Esophagus squamous epithelium (tissue), 5 donors: ENCODE measurements at regions not wholly inside any gene's neighbourhood (a gene's known extent, or its start where the extent isn't known, plus 50 kb on each side); places are given as distances from the start of the nearest gene placed in this dataset.

Source experiments
- DNase-seq: peaks from one replicate; lab custom pipeline; 2025; lab: John Stamatoyannopoulos, UW
- H3K27ac ChIP-seq, 4 donors: fragments of 200-600 bp; sonication (generic); one replicate each; pipeline ENCODE4 v1.5.1; 2016 to 2019; ENCODE audit warnings: mild to moderate bottlenecking in 1 of 4
- H3K27me3 ChIP-seq, 4 donors: fragments of 200-600 bp; sonication (generic); 1 replicate in 3 of 4; 2 replicates in 1 of 4; pipeline versions ENCODE4 v1.5.1 to v1.6.0; 2017 to 2021; ENCODE audit warnings: antibody characterized with exemption in 1 of 4
- H3K36me3 ChIP-seq, 3 donors: fragments of 200-600 bp; sonication (generic); one replicate each; pipeline ENCODE4 v1.5.1; 2016 to 2019
- H3K4me1 ChIP-seq, 3 donors: fragments of 200-600 bp; sonication (generic); one replicate each; pipeline ENCODE4 v1.5.1; 2017 to 2019
- H3K4me3 ChIP-seq, 4 donors: fragments of 200-600 bp; sonication (generic); 1 replicate in 3 of 4; 2 replicates in 1 of 4; pipeline ENCODE4 v1.5.1; 2016 to 2019; ENCODE audit warnings: mild to moderate bottlenecking in 2 of 4, moderate library complexity in 1 of 4
- H3K9me3 ChIP-seq, 3 donors: fragments of 200-600 bp; sonication (generic); one replicate each; pipeline ENCODE4 v1.5.1; 2016 to 2019
- POLR2A ChIP-seq, 4 donors: fragments of 450-650 bp; IDR thresholded peaks; one replicate each; pipeline ENCODE4 v1.6.1; 2017; ENCODE audit warnings: antibody characterized with exemption in 4 of 4, mild to moderate bottlenecking in 4 of 4, moderate library complexity in 3 of 4
- WGBS, 2 donors: methylation state at CpG; one replicate each; pipeline ENCODE4 v1.1.5; 2018; 5-methylcytosine and 5-hydroxymethylcytosine counted together
- intact Hi-C: fragments of 100-400 bp; cut with DNase I; formaldehyde crosslinking; loops from one replicate; pipeline ENCODE4 v1.15.0; 2022
- TF ChIP-seq, protein P1 (sequence below), 6 experiments: fragments of 450-650 bp in 4 of 6; fragments of 200-600 bp in 2 of 6; sonication (generic) in 2 of 6; IDR thresholded peaks; one replicate each; pipeline ENCODE4 v1.5.1; 2016 to 2019; ENCODE audit warnings: antibody characterized with exemption in 6 of 6, mild to moderate bottlenecking in 4 of 6, moderate library complexity in 4 of 6
- donor health status: DM: yes; HTN: yes; CAD: no.

DNA sequence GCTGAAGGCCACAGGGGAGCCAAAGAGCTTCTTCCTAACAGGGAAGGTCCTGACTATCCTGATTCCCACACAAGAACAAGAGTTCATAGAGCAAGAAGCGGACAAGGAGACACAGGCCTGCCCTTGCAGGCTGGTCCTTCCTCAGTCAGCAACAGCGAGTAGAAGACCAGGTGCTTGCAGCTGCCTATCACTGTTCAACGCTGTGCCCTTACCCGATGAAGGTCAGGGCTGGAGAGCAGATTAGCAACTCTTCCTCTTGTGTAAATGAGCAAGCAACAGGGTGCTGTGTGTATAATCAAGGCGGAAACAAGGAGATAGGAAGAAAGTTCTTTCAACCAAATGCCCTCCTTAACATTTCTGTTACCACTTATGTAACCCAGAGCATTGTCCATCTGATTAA, 115.3 kb upstream of the SPACA1 start:
- Histone ChIP-seq H3K9me3 (no peaks in the 10 kb centered on the region), H3K4me3 (no peak overlapping the region), H3K36me3 (no peaks in the 10 kb centered on the region), H3K27ac (no peak overlapping the region), H3K27me3 (no peaks in the 10 kb centered on the region), H3K4me1 (peaks cover 0 to under 1% (median 0%) of the 10 kb centered on the region in 3 donors)
- 76 to 83% methylated on average over 4 to 5 of the region's 5 CpGs for WGBS, 2 donors
- DNase-seq, result no peak
- intact Hi-C loops, result no loop called here
- TF ChIP-seq POLR2A (IDR thresholded peaks at IDR 0.05), result no peak
- TF ChIP-seq, protein P1, sequence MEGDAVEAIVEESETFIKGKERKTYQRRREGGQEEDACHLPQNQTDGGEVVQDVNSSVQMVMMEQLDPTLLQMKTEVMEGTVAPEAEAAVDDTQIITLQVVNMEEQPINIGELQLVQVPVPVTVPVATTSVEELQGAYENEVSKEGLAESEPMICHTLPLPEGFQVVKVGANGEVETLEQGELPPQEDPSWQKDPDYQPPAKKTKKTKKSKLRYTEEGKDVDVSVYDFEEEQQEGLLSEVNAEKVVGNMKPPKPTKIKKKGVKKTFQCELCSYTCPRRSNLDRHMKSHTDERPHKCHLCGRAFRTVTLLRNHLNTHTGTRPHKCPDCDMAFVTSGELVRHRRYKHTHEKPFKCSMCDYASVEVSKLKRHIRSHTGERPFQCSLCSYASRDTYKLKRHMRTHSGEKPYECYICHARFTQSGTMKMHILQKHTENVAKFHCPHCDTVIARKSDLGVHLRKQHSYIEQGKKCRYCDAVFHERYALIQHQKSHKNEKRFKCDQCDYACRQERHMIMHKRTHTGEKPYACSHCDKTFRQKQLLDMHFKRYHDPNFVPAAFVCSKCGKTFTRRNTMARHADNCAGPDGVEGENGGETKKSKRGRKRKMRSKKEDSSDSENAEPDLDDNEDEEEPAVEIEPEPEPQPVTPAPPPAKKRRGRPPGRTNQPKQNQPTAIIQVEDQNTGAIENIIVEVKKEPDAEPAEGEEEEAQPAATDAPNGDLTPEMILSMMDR (IDR thresholded peaks at IDR 0.05), result no peak

DNA sequence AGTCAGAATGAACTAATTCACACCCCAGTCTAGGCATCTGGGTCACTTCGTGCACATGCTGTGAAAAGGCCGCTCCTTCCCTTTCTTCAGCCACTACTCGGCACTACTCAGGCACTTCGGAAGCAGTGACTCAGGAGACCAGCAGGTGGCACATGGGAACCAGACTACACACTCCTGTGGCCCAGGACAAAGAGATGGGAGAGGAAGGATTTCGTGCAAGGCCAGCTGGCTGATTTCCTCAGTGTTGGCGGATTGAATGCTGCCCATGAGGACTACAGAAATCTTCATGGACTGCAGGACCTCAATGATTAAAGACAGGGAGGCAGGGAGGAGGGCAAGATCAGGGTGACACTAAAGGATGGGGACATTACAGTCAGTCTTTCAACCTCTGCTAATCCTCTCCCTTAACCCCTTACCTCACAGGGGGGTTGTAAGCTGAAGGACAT, 117.8 kb upstream of the SPACA1 start:
- intact Hi-C loops, result no loop called here
- peak; percentile 13 for DNase-seq

GRCh38 chr6:87926687-87927086, 121.0 kb upstream of the SPACA1 start:
- TF ChIP-seq, protein P1 (IDR thresholded peaks at IDR 0.05), result no peak
- no peak for TF ChIP-seq POLR2A (IDR thresholded peaks at IDR 0.05)
- 59 to 85% methylated on average over 2 of the region's 2 CpGs for WGBS, 2 donors
- no peaks in the 10 kb centered on the region for H3K27me3 ChIP-seq
- H3K4me3 ChIP-seq, result no peak overlapping the region
- H3K9me3 ChIP-seq, result no peaks in the 10 kb centered on the region
- H3K4me1 ChIP-seq, result peaks cover 0 to 8% (median 0%) of the 10 kb centered on the region in 3 donors
- H3K36me3 ChIP-seq, result no peaks in the 10 kb centered on the region
- H3K27ac ChIP-seq, result no peak overlapping the region
- intact Hi-C loops, result no loop called here
- DNase-seq, result no peak

More for the DNA sequence above, 117.8 kb upstream of the SPACA1 start:
- WGBS, 2 donors, result 6 to 10% methylated on average over 6 of the region's 6 CpGs
- Histone ChIP-seq H3K4me3 (no peak overlapping the region), H3K27ac (no peak overlapping the region), H3K36me3 (no peaks in the 10 kb centered on the region), H3K4me1 (peaks cover 0 to 8% (median 0%) of the 10 kb centered on the region in 3 donors), H3K27me3 (no peaks in the 10 kb centered on the region), H3K9me3 (no peaks in the 10 kb centered on the region)
- TF ChIP-seq POLR2A (IDR thresholded peaks at IDR 0.05), result no peak
- TF ChIP-seq, protein P1 (IDR thresholded peaks at IDR 0.05), result peak; percentile 65 to 81 (median 78)

GRCh38 chr6:87926072-87926471, 121.6 kb upstream of the SPACA1 start:
- no peak overlapping the region for H3K4me3 ChIP-seq
- peaks cover 0 to 8% (median 0%) of the 10 kb centered on the region in 3 donors for H3K4me1 ChIP-seq
- no peak overlapping the region for H3K27ac ChIP-seq
- no peak for DNase-seq
- H3K27me3 ChIP-seq, result no peaks in the 10 kb centered on the region
- no peaks in the 10 kb centered on the region for H3K36me3 ChIP-seq
- no peaks in the 10 kb centered on the region for H3K9me3 ChIP-seq
- intact Hi-C loops, result no loop called here
- TF ChIP-seq POLR2A (IDR thresholded peaks at IDR 0.05), result no peak
- TF ChIP-seq, protein P1 (IDR thresholded peaks at IDR 0.05), result no peak
- 89 to 92% methylated on average over 6 of the region's 6 CpGs for WGBS, 2 donors

DNA sequence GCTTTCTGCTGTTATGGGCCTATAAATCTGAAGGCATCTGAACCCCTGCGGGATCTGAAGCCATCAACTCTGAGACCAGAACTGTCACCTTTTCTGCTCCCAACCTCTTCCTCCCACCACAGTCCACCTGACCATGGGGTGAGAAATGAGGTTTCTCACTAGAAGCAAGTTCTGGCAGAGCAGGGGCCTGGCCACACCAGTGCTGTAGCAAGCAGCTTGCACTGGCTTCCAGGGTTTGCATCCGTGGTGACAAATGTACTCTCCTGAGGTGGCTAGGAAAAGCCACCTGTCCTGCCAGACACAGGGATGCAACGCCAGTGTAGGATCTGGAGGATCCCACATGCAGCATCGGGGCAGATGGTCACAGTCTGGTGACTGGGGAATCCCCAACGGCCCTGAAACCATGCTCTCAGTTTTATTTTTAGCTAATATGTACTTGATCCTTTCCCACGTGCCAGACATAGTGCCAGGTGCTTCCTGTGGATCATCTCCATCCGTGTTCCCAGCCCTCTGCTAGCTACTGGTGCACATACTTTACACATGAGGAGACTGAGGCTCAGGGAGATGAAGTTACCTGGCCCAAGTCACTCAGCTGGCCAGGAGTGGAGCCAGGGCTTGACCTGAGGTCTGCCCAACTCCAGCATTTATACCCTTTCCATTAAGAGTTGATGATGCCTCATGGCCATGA, 122.1 kb upstream of the SPACA1 start:
- Histone ChIP-seq H3K4me3 (no peak overlapping the region), H3K36me3 (no peaks in the 10 kb centered on the region), H3K27me3 (no peaks in the 10 kb centered on the region), H3K4me1 (peaks cover 0 to 8% (median 0%) of the 10 kb centered on the region in 3 donors), H3K9me3 (no peaks in the 10 kb centered on the region), H3K27ac (no peak overlapping the region)
- intact Hi-C loops, result no loop called here
- DNase-seq, result no peak
- WGBS, 2 donors, result 48 to 67% methylated on average over 3 to 4 of the region's 7 CpGs
- TF ChIP-seq, protein P1 (IDR thresholded peaks at IDR 0.05), result no peak
- no peak for TF ChIP-seq POLR2A (IDR thresholded peaks at IDR 0.05)
